ENCODE measurements at regions not wholly inside any gene's neighbourhood (a gene's known extent, or its start where the extent isn't known, plus 50 kb on each side); places are given as distances from the start of the nearest gene placed in this dataset.

- no peaks in the 10 kb centered on the region for H3K4me1 ChIP-seq (ENCODE audit: insufficient read depth, low read length)
- H3K9me3 ChIP-seq (ENCODE audit: low read depth, low read length) = peaks cover 11% of the 10 kb centered on the region
- no peaks in the 10 kb centered on the region for H3K27me3 ChIP-seq (ENCODE audit: insufficient read depth, low read length)
- no peak overlapping the region for H3K4me3 ChIP-seq (ENCODE audit: low read length)
Observed at GRCh38 chr2:147177071-147177857, 667.6 kb upstream of the ACVR2A start.

GRCh38 chr2:147174824-147175254 lies 670.0 kb upstream of the ACVR2A start:
- no peak overlapping the region for H3K4me3 ChIP-seq (ENCODE audit: low read length)
- H3K9me3 ChIP-seq (ENCODE audit: low read depth, low read length) = peaks cover 11% of the 10 kb centered on the region
- no peaks in the 10 kb centered on the region for H3K27me3 ChIP-seq (ENCODE audit: insufficient read depth, low read length)
- no peaks in the 10 kb centered on the region for H3K4me1 ChIP-seq (ENCODE audit: insufficient read depth, low read length)

GRCh38 chr2:147173798-147174197 lies 671.0 kb upstream of the ACVR2A start:
- Histone ChIP-seq H3K4me1 (ENCODE audit: insufficient read depth, low read length) (no peaks in the 10 kb centered on the region), H3K9me3 (ENCODE audit: low read depth, low read length) (peaks cover 11% of the 10 kb centered on the region), H3K4me3 (ENCODE audit: low read length) (no peak overlapping the region), H3K27me3 (ENCODE audit: insufficient read depth, low read length) (no peaks in the 10 kb centered on the region)

- H3K9me3 ChIP-seq (ENCODE audit: low read depth, low read length) = peaks cover 6% of the 10 kb centered on the region
- H3K4me3 ChIP-seq (ENCODE audit: low read length) = no peak overlapping the region
- H3K4me1 ChIP-seq (ENCODE audit: insufficient read depth, low read length) = no peaks in the 10 kb centered on the region
- no peaks in the 10 kb centered on the region for H3K27me3 ChIP-seq (ENCODE audit: insufficient read depth, low read length)
Observed at GRCh38 chr2:147173189-147173581, 671.6 kb upstream of the ACVR2A start.

GRCh38 chr2:147172493-147173188 lies 672.2 kb upstream of the ACVR2A start:
- Histone ChIP-seq H3K4me3 (ENCODE audit: low read length) (no peak overlapping the region), H3K9me3 (ENCODE audit: low read depth, low read length) (peaks cover under 1% of the 10 kb centered on the region), H3K27me3 (ENCODE audit: insufficient read depth, low read length) (no peaks in the 10 kb centered on the region), H3K4me1 (ENCODE audit: insufficient read depth, low read length) (no peaks in the 10 kb centered on the region)

- Histone ChIP-seq H3K9me3 (ENCODE audit: low read depth, low read length) (no peaks in the 10 kb centered on the region), H3K4me3 (ENCODE audit: low read length) (no peak overlapping the region), H3K27me3 (ENCODE audit: insufficient read depth, low read length) (no peaks in the 10 kb centered on the region), H3K4me1 (ENCODE audit: insufficient read depth, low read length) (no peaks in the 10 kb centered on the region)
Observed at GRCh38 chr2:147171941-147172340, 672.9 kb upstream of the ACVR2A start.

GRCh38 chr2:147170932-147171331 lies 673.9 kb upstream of the ACVR2A start:
- Histone ChIP-seq H3K27me3 (ENCODE audit: insufficient read depth, low read length) (no peaks in the 10 kb centered on the region), H3K9me3 (ENCODE audit: low read depth, low read length) (no peaks in the 10 kb centered on the region), H3K4me3 (ENCODE audit: low read length) (no peak overlapping the region), H3K4me1 (ENCODE audit: insufficient read depth, low read length) (no peaks in the 10 kb centered on the region)

GRCh38 chr2:147165697-147166382 lies 679.0 kb upstream of the ACVR2A start:
- Histone ChIP-seq H3K4me3 (ENCODE audit: low read length) (no peak overlapping the region), H3K9me3 (ENCODE audit: low read depth, low read length) (no peaks in the 10 kb centered on the region), H3K27me3 (ENCODE audit: insufficient read depth, low read length) (no peaks in the 10 kb centered on the region), H3K4me1 (ENCODE audit: insufficient read depth, low read length) (no peaks in the 10 kb centered on the region)

GRCh38 chr2:147164563-147164962 lies 680.3 kb upstream of the ACVR2A start:
- Histone ChIP-seq H3K4me3 (ENCODE audit: low read length) (no peak overlapping the region), H3K4me1 (ENCODE audit: insufficient read depth, low read length) (no peaks in the 10 kb centered on the region), H3K9me3 (ENCODE audit: low read depth, low read length) (no peaks in the 10 kb centered on the region), H3K27me3 (ENCODE audit: insufficient read depth, low read length) (no peaks in the 10 kb centered on the region)

- H3K4me1 ChIP-seq (ENCODE audit: insufficient read depth, low read length) = no peaks in the 10 kb centered on the region
- H3K4me3 ChIP-seq (ENCODE audit: low read length) = no peak overlapping the region
- H3K9me3 ChIP-seq (ENCODE audit: low read depth, low read length) = no peaks in the 10 kb centered on the region
- H3K27me3 ChIP-seq (ENCODE audit: insufficient read depth, low read length) = no peaks in the 10 kb centered on the region
Observed at GRCh38 chr2:147161746-147162145, 683.1 kb upstream of the ACVR2A start.

- no peaks in the 10 kb centered on the region for H3K9me3 ChIP-seq (ENCODE audit: low read depth, low read length)
- H3K4me3 ChIP-seq (ENCODE audit: low read length) = no peak overlapping the region
Observed at GRCh38 chr2:147156970-147157369, 687.9 kb upstream of the ACVR2A start.

GRCh38 chr2:147150241-147150635 lies 694.6 kb upstream of the ACVR2A start:
- H3K9me3 ChIP-seq (ENCODE audit: low read depth, low read length) = no peaks in the 10 kb centered on the region
- H3K27me3 ChIP-seq (ENCODE audit: insufficient read depth, low read length) = no peaks in the 10 kb centered on the region
- no peaks in the 10 kb centered on the region for H3K4me1 ChIP-seq (ENCODE audit: insufficient read depth, low read length)
- H3K4me3 ChIP-seq (ENCODE audit: low read length) = no peak overlapping the region

More at GRCh38 chr2:147156970-147157369, 687.9 kb upstream of the ACVR2A start:
- no peaks in the 10 kb centered on the region for H3K27me3 ChIP-seq (ENCODE audit: insufficient read depth, low read length)
- H3K4me1 ChIP-seq (ENCODE audit: insufficient read depth, low read length) = no peaks in the 10 kb centered on the region

- Histone ChIP-seq H3K9me3 (ENCODE audit: low read depth, low read length) (no peaks in the 10 kb centered on the region), H3K4me3 (ENCODE audit: low read length) (no peak overlapping the region), H3K27me3 (ENCODE audit: insufficient read depth, low read length) (no peaks in the 10 kb centered on the region), H3K4me1 (ENCODE audit: insufficient read depth, low read length) (no peaks in the 10 kb centered on the region)
Observed at GRCh38 chr2:147149575-147150240, 695.1 kb upstream of the ACVR2A start.

GRCh38 chr2:147147802-147148201 lies 697.0 kb upstream of the ACVR2A start:
- Histone ChIP-seq H3K4me1 (ENCODE audit: insufficient read depth, low read length) (no peaks in the 10 kb centered on the region), H3K27me3 (ENCODE audit: insufficient read depth, low read length) (no peaks in the 10 kb centered on the region), H3K4me3 (ENCODE audit: low read length) (no peak overlapping the region), H3K9me3 (ENCODE audit: low read depth, low read length) (no peaks in the 10 kb centered on the region)

GRCh38 chr2:147141930-147142329 lies 702.9 kb upstream of the ACVR2A start:
- no peak overlapping the region for H3K4me3 ChIP-seq (ENCODE audit: low read length)
- H3K9me3 ChIP-seq (ENCODE audit: low read depth, low read length) = no peaks in the 10 kb centered on the region
- no peaks in the 10 kb centered on the region for H3K4me1 ChIP-seq (ENCODE audit: insufficient read depth, low read length)
- no peaks in the 10 kb centered on the region for H3K27me3 ChIP-seq (ENCODE audit: insufficient read depth, low read length)

Data from mononuclear cell (primary cell).